GM21723 (cell line): ENCODE measurements at regions not wholly inside any gene's neighbourhood (a gene's known extent, or its start where the extent isn't known, plus 50 kb on each side); places are given as distances from the start of the nearest gene placed in this dataset.
A peak's percentile ranks its signal among the peaks of the same experiment; 100 is the strongest.

Experiments
- ATAC-seq: cut with Tn5 transposase; IDR thresholded peaks from one replicate; pipeline ENCODE4 v1.9.1; 2021; ENCODE audit warnings: mild to moderate bottlenecking, moderate library complexity; ENCODE audit not compliant: unreplicated experiment

DNA sequence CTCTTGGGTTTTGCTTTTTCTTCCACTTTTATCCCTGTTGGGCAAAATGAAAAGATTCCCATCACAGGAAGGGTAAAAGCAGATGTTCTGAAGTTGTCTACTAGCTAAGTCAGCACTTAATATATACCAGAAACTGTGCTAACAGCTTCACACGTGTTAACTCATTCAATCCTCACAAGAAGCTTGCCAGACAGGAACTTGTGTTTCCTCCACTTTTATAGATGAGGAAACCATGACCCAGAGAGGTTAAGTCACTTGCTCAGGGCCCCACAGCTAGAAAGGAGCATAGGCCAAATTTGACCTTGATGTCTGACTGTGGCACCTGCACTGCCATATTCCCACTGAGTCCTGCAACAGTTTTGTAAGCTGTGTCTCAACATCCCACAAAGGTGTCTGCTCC, 76.8 kb upstream of the EPC2 start:
- ATAC-seq, result no peak

DNA sequence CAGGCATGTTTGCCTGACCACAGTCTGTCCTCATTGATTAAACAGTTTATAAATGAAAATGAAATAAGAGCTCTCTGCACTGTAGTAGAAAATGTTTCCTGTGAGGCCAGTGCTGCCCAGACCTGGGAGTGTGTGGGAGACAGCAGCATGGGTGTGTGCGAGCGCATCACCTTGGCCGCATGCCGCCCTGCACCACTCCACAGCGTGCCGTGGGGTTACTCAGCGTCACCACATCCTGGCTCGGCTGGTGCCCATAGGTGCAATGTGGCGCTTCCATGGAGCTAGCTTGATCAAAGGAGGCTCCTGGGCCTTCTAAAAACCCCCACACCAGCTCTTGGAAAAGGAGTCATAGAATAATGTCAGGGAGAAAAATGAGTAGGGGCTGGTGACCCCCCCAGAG, 76.0 kb upstream of the EPC2 start:
- ATAC-seq, result no peak

- no peak for ATAC-seq
These were observed 75.3 kb upstream of the EPC2 start for GRCh38 chr2:148569221-148569620.

- ATAC-seq, result no peak
These were observed 73.6 kb upstream of the EPC2 start for GRCh38 chr2:148570989-148571388.

- no peak for ATAC-seq
These were observed 66.6 kb upstream of the EPC2 start for GRCh38 chr2:148577845-148578492.

DNA sequence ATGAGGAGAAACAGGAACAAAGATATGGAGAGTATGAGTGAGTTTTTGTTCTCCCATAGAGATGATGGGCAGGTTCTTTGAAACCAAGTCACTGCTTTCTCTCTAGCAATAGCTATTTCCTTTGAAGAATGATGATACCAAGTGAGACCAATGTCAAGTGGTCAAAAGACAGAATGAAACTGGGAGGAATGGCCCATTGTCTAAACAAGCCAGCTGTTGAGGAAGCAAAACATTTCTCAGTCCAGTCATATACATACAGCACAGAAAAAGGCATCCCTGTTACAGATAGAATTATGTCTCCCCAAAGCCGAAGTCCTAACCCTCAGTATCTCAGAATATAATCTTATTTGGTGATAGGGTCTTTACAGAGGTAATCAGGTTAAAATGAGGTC, 66.1 kb upstream of the EPC2 start:
- peak; percentile 69 for ATAC-seq

GRCh38 chr2:148582679-148583511, 61.7 kb upstream of the EPC2 start:
- ATAC-seq, result no peak

DNA sequence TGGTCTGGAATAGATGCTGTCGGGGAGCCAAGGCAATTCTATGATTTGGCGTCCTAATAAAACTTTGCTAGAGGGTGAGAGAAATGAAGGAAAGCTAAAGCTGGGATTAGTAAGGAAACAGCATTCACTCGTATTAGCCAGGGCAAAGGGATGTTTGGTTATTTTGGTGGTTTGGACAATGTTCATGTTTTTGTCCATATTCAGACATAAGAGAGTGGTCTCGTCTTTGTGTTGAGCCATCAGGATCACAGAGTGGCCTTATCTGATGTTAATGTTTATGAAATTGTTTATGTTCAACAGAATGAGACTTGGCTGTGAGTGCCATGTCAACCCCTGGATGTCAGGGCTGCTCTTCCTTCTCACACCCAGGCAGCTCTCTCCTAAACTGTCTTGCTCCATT, 58.9 kb upstream of the EPC2 start:
- ATAC-seq, result no peak

DNA sequence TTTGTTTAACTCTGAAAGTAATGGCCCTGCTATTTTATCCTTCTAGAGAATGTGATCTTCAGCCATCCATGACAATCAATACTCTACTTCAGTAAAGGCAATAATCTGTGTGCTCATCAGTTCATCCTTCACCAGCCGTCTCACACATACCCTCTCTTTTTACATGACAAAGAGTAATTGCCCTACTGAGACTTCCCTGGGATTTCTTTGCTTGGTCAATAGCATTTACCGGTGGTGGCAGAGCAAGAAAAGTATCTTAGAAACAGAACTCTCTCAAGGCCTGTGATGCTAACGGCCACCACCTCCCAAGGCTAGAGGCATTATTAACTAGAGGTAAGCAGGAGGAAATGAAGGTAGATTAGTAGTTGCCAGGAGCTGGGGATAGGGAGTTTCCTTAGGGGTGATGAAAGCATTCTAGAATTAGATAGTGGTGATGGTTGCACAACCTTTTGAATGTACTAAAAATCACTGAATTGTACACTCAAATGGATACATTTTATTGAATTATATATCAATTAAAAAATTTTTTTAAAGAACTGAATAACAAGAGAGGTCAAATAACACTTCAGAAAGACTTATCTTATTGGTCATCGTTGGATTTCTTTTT, 57.9 kb upstream of the EPC2 start:
- no peak for ATAC-seq

- no peak for ATAC-seq
These were observed 53.9 kb upstream of the EPC2 start for GRCh38 chr2:148590612-148591011.

DNA sequence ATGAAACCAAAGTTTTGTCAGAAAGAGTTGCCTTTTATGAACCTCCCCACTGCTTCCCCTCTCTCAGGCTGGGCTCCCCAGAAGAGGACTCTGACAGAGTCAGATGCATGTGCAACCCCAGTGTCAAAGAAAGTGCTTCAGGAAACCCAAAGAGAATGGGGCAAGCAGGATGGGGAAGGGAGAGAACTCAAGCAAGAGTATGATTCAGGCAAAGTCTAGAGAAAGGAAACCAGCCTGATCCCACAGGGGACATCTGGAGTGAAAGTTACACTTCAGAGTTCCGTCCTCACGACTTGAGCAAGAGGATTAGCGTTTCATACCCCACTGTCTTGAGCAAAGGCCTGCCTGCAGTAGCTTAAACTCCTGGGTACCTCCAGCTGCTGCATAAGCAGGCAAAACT, 51.8 kb upstream of the EPC2 start:
- no peak for ATAC-seq

GRCh38 chr2:148593421-148593820, 51.1 kb upstream of the EPC2 start:
- no peak for ATAC-seq

GRCh38 chr2:148594216-148594615, 50.3 kb upstream of the EPC2 start:
- ATAC-seq, result no peak
